ENCODE measurements at regions not wholly inside any gene's neighbourhood (a gene's known extent, or its start where the extent isn't known, plus 50 kb on each side); places are given as distances from the start of the nearest gene placed in this dataset.
A peak's percentile ranks its signal among the peaks of the same experiment; 100 is the strongest.

DNA sequence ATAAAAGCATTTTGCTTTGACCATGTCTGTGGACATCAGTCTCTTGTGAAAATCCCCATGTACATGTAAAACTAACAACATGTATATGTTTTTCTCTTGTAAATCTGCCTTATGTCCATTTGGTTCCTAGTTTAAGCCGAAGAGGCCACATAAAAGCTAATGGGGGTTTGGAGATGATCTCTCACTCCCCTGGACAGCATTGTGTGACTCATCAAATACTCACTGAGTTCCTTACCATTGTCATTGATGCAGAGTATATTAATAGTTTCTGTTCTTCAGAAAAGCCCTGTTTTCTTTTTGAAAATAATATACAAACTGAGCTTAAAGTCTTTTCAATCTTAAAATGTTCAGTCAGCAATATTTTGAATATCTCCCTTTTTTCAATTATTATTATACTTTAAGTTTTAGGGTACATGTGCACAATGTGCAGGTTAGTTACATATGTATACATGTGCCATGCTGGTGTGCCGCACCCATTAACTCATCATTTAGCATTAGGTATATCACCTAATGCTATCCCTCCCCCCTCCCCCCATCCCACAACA is 536.7 kb upstream of the HTR2A start:
- no peaks in the 10 kb centered on the region for H3K27me3 ChIP-seq (ENCODE audit: control insufficient read depth, insufficient read depth, low read length)
- no peaks in the 10 kb centered on the region for H3K4me1 ChIP-seq (ENCODE audit: control insufficient read depth, insufficient read depth, low read length)
- H3K9me3 ChIP-seq (replicated peaks; ENCODE audit: control insufficient read depth, low read depth, low read length), result no peaks in the 10 kb centered on the region
- no peak overlapping the region for H3K4me3 ChIP-seq (ENCODE audit: low read length)
- H3K36me3 ChIP-seq (ENCODE audit: control insufficient read depth, insufficient read depth, low read length), result no peaks in the 10 kb centered on the region
- no peak overlapping the region for H3K27ac ChIP-seq (ENCODE audit: low read length)
- WGBS (ENCODE audit: insufficient coverage), result no CpG with 5 or more reads among the region's 2 CpGs
- no peak for DNase-seq

DNA sequence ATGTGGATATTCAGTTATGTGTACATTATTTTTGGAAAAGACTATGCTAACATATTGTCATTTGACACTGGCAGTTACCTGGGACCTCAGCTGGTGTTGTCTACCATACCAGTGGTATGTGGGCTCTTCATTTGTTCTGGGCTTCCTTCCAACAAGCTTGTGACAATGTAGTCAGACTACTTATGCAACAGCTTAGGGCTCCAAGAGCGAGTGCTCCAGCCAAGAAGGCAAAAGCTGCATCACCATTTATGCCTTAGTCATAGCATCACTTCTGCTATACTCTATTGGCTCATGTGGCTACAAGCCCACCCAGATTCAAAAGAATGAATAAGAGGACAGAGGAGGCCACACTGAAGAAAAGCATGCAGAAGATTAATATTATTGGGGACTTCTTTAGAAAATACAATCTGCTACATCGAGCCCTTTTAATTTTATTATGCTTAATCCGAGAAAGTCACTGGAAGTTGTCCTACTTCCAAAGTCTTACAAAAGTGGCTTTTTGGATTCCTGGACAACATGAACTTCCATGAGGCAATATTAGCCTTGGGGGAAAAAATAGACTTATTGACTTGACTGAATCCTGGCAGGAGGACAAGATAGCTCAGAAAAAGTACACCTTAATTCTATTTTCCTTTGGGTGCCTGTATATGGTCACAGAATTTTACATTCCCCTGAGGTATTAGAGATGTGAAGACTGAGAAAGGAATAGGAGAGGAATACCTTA is 529.4 kb upstream of the HTR2A start:
- DNase-seq, result peak; percentile 18
- H3K4me3 ChIP-seq (ENCODE audit: low read length), result no peak overlapping the region
- no peaks in the 10 kb centered on the region for H3K4me1 ChIP-seq (ENCODE audit: control insufficient read depth, insufficient read depth, low read length)
- WGBS (ENCODE audit: insufficient coverage), result no CpG with 5 or more reads among the region's 3 CpGs
- H3K27ac ChIP-seq (ENCODE audit: low read length), result no peak overlapping the region
- no peaks in the 10 kb centered on the region for H3K9me3 ChIP-seq (replicated peaks; ENCODE audit: control insufficient read depth, low read depth, low read length)
- no peaks in the 10 kb centered on the region for H3K27me3 ChIP-seq (ENCODE audit: control insufficient read depth, insufficient read depth, low read length)
- H3K36me3 ChIP-seq (ENCODE audit: control insufficient read depth, insufficient read depth, low read length), result no peaks in the 10 kb centered on the region

DNA sequence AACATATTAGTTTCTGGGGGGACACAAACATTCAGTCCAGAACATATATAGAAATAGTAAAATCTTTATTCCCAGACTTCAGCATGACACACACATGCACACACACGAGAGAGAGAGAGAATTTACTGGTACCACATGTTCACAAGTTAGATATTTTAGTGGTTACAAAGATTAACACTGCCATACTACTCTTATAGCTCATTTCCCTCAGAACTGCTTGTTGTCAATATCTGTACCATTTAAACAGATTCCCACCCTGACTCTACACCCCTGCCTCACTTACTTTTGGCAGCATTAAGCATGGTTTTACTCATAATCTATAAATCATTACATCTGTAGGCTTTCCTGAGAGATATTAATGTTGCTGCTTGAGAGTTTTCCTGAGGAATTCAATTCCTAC is 524.7 kb upstream of the HTR2A start:
- Histone ChIP-seq H3K27me3 (ENCODE audit: control insufficient read depth, insufficient read depth, low read length) (no peaks in the 10 kb centered on the region), H3K9me3 (replicated peaks; ENCODE audit: control insufficient read depth, low read depth, low read length) (no peaks in the 10 kb centered on the region), H3K36me3 (ENCODE audit: control insufficient read depth, insufficient read depth, low read length) (no peaks in the 10 kb centered on the region), H3K27ac (ENCODE audit: low read length) (no peak overlapping the region), H3K4me1 (ENCODE audit: control insufficient read depth, insufficient read depth, low read length) (no peaks in the 10 kb centered on the region), H3K4me3 (ENCODE audit: low read length) (no peak overlapping the region)
- no CpG with 5 or more reads among the region's 1 CpG for WGBS (ENCODE audit: insufficient coverage)
- no peak for DNase-seq

DNA sequence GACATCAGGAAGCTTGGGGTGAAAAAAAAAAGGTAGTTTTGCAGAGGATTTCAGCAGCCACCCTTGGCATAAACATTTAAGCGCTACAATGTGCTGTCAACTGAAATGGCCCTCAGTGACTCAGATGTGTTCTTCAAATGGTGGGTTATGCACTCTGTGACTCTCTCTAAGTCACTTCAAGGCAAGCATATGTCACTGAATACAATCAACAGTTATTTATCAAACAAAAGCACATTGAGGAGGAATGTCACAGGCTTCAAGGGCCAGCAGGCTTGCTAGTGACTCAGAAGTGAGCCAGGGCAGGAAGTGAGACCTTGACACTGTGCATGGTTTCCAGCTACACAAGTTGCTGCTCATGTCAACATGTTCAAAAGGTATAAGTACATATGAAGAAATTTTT is 523.7 kb upstream of the HTR2A start:
- no peak overlapping the region for H3K27ac ChIP-seq (ENCODE audit: low read length)

DNA sequence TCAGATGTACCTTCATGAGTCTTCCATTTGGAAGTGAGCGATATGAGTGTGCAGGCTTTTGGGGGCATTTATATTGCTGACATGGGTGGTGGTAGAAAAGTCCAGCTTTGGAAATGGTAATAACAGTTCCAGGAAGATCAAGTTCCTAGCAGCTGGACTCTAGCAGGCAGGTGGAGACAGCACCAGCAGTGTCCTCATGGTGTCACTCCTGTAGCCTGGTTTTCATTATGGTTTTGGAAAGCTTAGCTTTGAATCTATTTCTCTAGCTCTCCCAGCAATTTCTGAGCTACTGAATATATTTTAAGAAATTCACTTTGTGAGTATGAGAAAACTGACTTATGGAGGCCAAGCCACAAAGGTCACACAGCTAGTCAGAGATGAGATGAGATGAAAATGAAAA is 523.2 kb upstream of the HTR2A start:
- no CpG with 5 or more reads among the region's 1 CpG for WGBS (ENCODE audit: insufficient coverage)
- H3K27me3 ChIP-seq (ENCODE audit: control insufficient read depth, insufficient read depth, low read length), result no peaks in the 10 kb centered on the region
- no peaks in the 10 kb centered on the region for H3K36me3 ChIP-seq (ENCODE audit: control insufficient read depth, insufficient read depth, low read length)
- H3K27ac ChIP-seq (ENCODE audit: low read length), result no peak overlapping the region
- peak; percentile 40 for DNase-seq
- no peaks in the 10 kb centered on the region for H3K4me1 ChIP-seq (ENCODE audit: control insufficient read depth, insufficient read depth, low read length)
- H3K9me3 ChIP-seq (replicated peaks; ENCODE audit: control insufficient read depth, low read depth, low read length), result no peaks in the 10 kb centered on the region
- H3K4me3 ChIP-seq (ENCODE audit: low read length), result no peak overlapping the region

More for the DNA sequence above, 523.7 kb upstream of the HTR2A start:
- Histone ChIP-seq H3K9me3 (replicated peaks; ENCODE audit: control insufficient read depth, low read depth, low read length) (no peaks in the 10 kb centered on the region), H3K27me3 (ENCODE audit: control insufficient read depth, insufficient read depth, low read length) (no peaks in the 10 kb centered on the region), H3K4me3 (ENCODE audit: low read length) (no peak overlapping the region), H3K4me1 (ENCODE audit: control insufficient read depth, insufficient read depth, low read length) (no peaks in the 10 kb centered on the region), H3K36me3 (ENCODE audit: control insufficient read depth, insufficient read depth, low read length) (no peaks in the 10 kb centered on the region)
- WGBS (ENCODE audit: insufficient coverage), result 100% methylated on average over 1 of the region's 1 CpG
- no peak for DNase-seq

DNA sequence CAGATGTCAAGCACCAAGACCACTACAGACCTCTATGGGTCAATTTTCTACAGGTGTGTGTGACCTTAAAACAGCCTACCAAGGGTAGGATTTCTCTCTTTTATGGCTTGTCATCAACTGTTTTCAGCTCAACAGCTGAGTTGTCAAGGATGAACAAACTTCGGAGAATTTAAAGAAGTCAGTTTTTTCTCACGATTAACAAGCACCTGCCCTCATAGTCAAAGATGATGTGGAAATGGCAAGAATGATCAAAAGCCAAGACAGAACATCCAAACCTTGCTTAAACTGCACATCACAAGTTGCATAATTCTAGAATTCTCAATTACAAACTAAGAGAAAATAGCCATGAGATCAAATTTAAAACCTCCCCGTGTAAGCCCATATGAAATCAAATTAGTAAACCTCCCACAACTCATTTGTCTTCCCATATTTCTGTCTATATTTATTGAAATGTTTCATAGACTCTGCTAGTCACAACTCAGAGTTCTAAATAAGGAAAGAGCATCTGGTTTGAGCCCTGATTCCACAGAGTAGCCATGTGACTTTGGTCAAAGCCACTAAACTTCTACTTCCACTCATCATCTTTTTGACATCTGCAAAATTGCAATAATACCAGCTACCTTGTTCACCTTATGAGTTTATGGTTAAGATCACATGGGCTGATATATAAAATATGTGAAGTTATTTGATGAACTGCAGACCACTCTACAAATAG is 521.5 kb upstream of the HTR2A start:
- no peak for DNase-seq
- Histone ChIP-seq H3K4me1 (ENCODE audit: control insufficient read depth, insufficient read depth, low read length) (no peaks in the 10 kb centered on the region), H3K36me3 (ENCODE audit: control insufficient read depth, insufficient read depth, low read length) (no peaks in the 10 kb centered on the region), H3K9me3 (replicated peaks; ENCODE audit: control insufficient read depth, low read depth, low read length) (no peaks in the 10 kb centered on the region), H3K4me3 (ENCODE audit: low read length) (no peak overlapping the region), H3K27ac (ENCODE audit: low read length) (no peak overlapping the region), H3K27me3 (ENCODE audit: control insufficient read depth, insufficient read depth, low read length) (no peaks in the 10 kb centered on the region)
- no CpG with 5 or more reads among the region's 3 CpGs for WGBS (ENCODE audit: insufficient coverage)

DNA sequence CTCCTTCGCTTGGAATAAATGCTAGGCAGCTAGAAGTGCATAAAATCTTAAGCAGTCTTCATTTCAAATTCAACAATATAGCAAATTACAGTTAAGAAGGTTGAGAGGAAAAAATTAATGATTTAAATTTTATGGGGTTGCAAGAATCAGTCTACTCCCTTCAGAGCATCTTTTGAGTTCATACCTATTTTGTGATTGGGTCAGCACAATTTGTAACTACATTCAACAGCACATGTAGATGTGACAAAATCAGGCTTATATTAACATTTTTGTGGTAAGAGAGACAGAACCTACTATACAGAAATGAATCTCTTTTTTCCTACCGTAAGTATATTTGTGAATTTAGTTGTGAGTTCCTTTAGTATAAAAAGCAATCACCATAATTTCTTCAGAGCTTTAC is 520.6 kb upstream of the HTR2A start:
- Histone ChIP-seq H3K4me1 (ENCODE audit: control insufficient read depth, insufficient read depth, low read length) (no peaks in the 10 kb centered on the region), H3K27me3 (ENCODE audit: control insufficient read depth, insufficient read depth, low read length) (no peaks in the 10 kb centered on the region), H3K9me3 (replicated peaks; ENCODE audit: control insufficient read depth, low read depth, low read length) (no peaks in the 10 kb centered on the region), H3K4me3 (ENCODE audit: low read length) (no peak overlapping the region), H3K36me3 (ENCODE audit: control insufficient read depth, insufficient read depth, low read length) (no peaks in the 10 kb centered on the region), H3K27ac (ENCODE audit: low read length) (no peak overlapping the region)
- no peak for DNase-seq
- WGBS (ENCODE audit: insufficient coverage), result no CpG with 5 or more reads among the region's 2 CpGs

DNA sequence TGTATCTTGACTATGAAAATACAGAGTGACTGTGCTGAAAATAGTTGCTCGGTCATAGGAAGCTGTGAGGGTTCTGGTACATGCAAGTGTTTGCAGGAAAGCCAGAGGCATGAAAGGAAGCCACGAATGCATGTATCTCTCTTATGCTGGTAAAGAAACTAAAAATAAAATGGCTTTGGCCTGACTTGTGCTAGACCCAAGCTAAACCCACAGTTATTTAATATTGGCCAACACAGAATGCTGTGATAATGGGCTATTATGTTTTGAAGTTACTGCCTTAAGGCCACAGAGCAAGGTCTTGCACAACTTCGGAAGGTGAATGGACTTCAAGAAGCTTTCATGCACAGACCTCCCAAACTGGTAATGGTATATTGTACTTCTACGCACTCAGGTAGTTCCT is 518.2 kb upstream of the HTR2A start:
- Histone ChIP-seq H3K4me1 (ENCODE audit: control insufficient read depth, insufficient read depth, low read length) (no peaks in the 10 kb centered on the region), H3K27ac (ENCODE audit: low read length) (no peak overlapping the region), H3K27me3 (ENCODE audit: control insufficient read depth, insufficient read depth, low read length) (no peaks in the 10 kb centered on the region), H3K9me3 (replicated peaks; ENCODE audit: control insufficient read depth, low read depth, low read length) (no peaks in the 10 kb centered on the region), H3K36me3 (ENCODE audit: control insufficient read depth, insufficient read depth, low read length) (no peaks in the 10 kb centered on the region), H3K4me3 (ENCODE audit: low read length) (no peak overlapping the region)
- WGBS (ENCODE audit: insufficient coverage), result 92% methylated on average over 1 of the region's 4 CpGs
- no peak for DNase-seq

DNA sequence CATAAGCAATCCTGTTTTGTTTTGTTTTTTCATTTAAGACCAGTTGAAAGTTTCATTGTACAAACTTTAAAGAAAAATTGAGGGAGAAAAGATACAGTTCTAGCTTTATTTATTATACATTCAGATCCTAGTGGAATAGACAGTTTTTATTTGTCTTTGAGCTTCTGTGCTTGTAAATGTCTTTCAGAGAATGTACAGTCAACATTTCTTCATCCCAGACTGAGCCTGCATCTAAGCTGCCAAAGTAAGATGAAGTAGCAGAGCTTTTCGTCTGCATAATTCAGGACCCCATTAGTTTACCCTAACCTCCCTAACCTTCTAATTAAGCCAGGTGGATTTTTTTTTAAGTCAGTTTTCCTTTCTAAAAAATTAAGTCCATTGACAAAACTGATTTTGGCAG is 516.7 kb upstream of the HTR2A start:
- no peak for DNase-seq
- H3K27ac ChIP-seq (ENCODE audit: low read length), result no peak overlapping the region
- H3K36me3 ChIP-seq (ENCODE audit: control insufficient read depth, insufficient read depth, low read length), result no peaks in the 10 kb centered on the region
- H3K4me3 ChIP-seq (ENCODE audit: low read length), result no peak overlapping the region
- no CpG with 5 or more reads among the region's 1 CpG for WGBS (ENCODE audit: insufficient coverage)
- no peaks in the 10 kb centered on the region for H3K9me3 ChIP-seq (replicated peaks; ENCODE audit: control insufficient read depth, low read depth, low read length)
- H3K4me1 ChIP-seq (ENCODE audit: control insufficient read depth, insufficient read depth, low read length), result no peaks in the 10 kb centered on the region
- H3K27me3 ChIP-seq (ENCODE audit: control insufficient read depth, insufficient read depth, low read length), result no peaks in the 10 kb centered on the region

DNA sequence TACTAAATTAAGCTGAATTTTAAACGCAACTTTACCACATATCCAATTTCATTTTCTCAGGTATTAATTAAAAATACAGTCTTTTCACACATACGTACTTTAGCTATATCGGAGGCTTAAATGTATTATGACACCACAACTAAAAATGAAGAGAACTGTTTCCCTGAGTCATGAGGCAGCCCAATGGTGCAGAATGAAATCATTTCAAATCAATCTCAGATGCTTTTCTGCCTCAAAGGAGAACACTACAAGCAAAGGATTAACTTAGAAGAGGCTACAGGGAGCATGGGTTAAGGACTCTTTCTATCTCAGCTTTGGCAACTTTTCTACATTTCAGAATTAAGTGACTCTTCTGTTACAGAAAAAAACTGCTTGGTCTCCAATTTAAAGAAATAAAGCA is 516.3 kb upstream of the HTR2A start:
- no peaks in the 10 kb centered on the region for H3K9me3 ChIP-seq (replicated peaks; ENCODE audit: control insufficient read depth, low read depth, low read length)
- WGBS (ENCODE audit: insufficient coverage), result no CpG with 5 or more reads among the region's 3 CpGs
- DNase-seq, result peak; percentile 6
- no peaks in the 10 kb centered on the region for H3K27me3 ChIP-seq (ENCODE audit: control insufficient read depth, insufficient read depth, low read length)
- H3K36me3 ChIP-seq (ENCODE audit: control insufficient read depth, insufficient read depth, low read length), result no peaks in the 10 kb centered on the region
- no peaks in the 10 kb centered on the region for H3K4me1 ChIP-seq (ENCODE audit: control insufficient read depth, insufficient read depth, low read length)
- H3K27ac ChIP-seq (ENCODE audit: low read length), result no peak overlapping the region
- no peak overlapping the region for H3K4me3 ChIP-seq (ENCODE audit: low read length)

All from muscle of leg (tissue), 3 donors.